ENCODE measurements at regions not wholly inside any gene's neighbourhood (a gene's known extent, or its start where the extent isn't known, plus 50 kb on each side); places are given as distances from the start of the nearest gene placed in this dataset.

DNA sequence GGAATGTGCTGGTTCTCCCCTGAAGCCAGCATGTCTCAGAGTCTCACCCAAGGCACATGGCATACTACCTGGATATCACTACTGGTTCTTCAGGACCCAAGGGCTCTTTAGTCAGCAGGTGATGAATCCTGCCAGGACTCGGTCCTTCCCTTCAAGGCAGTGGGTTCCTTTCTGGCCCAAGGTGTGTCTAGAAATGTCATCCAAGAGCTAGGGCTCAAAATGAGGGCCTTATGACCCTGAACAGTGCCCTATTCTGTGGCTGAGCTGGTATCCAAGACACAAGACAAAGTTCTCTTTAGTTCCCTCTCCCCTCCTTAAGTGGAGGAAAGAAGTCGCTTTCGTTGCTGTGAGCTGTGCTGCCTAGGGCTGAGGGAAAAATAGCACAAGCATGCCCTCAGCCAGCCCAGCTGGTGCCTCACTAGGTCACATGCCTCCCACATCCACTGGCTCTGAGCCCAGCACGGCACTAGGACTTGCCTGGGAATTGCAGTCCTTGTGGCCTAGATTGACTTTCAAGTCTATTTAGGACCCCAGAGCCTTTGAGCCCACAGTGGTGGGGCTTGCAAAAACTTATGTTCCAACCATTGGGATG, 106.0 kb downstream of the BMS1 start:
- ChIA-PET SMC1A (ENCODE audit: uncharacterized antibody, unreplicated experiment) (no interaction called here), RAD21 (ENCODE audit: unreplicated experiment) (no interaction called here), POLR2A (no interaction called here), CTCF (no interaction called here)
- H3K4me3 ChIP-seq, result no peak overlapping the region
- H3K4me1 ChIP-seq (ENCODE audit: control insufficient read depth, insufficient read depth, low read length), result no peaks in the 10 kb centered on the region
- no peak overlapping the region for H3K4me2 ChIP-seq (ENCODE audit: control insufficient read depth, insufficient read depth)
- in situ Hi-C loops (cut with MboI), result no loop called here
- no TSS peak for BruUV-seq (replicated peaks)
- intact Hi-C loops (cut with micrococcal nuclease; ENCODE audit: unreplicated experiment), result no loop called here
- H3K27ac ChIP-seq (ENCODE audit: control insufficient read depth, insufficient read depth), result no peak overlapping the region
- H2AFZ ChIP-seq (ENCODE audit: control insufficient read depth, low read depth, low read length), result no peak overlapping the region
- H4K20me1 ChIP-seq (ENCODE audit: control insufficient read depth, insufficient read depth), result no peaks in the 10 kb centered on the region
- ATAC-seq, result no peak
- 0% methylated on average over 4 of the region's 4 CpGs for WGBS (ENCODE audit: insufficient coverage, insufficient replicate concordance, low lambda C conversion rate, missing lambda C conversion rate)
- TF ChIP-seq, protein P1, sequence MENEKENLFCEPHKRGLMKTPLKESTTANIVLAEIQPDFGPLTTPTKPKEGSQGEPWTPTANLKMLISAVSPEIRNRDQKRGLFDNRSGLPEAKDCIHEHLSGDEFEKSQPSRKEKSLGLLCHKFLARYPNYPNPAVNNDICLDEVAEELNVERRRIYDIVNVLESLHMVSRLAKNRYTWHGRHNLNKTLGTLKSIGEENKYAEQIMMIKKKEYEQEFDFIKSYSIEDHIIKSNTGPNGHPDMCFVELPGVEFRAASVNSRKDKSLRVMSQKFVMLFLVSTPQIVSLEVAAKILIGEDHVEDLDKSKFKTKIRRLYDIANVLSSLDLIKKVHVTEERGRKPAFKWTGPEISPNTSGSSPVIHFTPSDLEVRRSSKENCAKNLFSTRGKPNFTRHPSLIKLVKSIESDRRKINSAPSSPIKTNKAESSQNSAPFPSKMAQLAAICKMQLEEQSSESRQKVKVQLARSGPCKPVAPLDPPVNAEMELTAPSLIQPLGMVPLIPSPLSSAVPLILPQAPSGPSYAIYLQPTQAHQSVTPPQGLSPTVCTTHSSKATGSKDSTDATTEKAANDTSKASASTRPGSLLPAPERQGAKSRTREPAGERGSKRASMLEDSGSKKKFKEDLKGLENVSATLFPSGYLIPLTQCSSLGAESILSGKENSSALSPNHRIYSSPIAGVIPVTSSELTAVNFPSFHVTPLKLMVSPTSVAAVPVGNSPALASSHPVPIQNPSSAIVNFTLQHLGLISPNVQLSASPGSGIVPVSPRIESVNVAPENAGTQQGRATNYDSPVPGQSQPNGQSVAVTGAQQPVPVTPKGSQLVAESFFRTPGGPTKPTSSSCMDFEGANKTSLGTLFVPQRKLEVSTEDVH (IDR thresholded peaks at IDR 0.05; ENCODE audit: low read depth, partially characterized antibody), result no peak
- TF ChIP-seq NR2C1 (IDR thresholded peaks at IDR 0.05) (no peak), NFYB (IDR thresholded peaks at IDR 0.05; ENCODE audit: insufficient read depth, low read depth, low read length) (no peak), SUZ12 (IDR thresholded peaks at IDR 0.05; ENCODE audit: unreplicated experiment) (no peak), JUND (IDR thresholded peaks at IDR 0.05; ENCODE audit: low read depth, low read length) (no peak), EED (IDR thresholded peaks at IDR 0.05; ENCODE audit: low read depth) (no peak), USF2 (IDR thresholded peaks at IDR 0.05; ENCODE audit: borderline replicate concordance, low read depth, low read length) (no peak), ESRRA (IDR thresholded peaks at IDR 0.05; ENCODE audit: low read length) (no peak)
- TF ChIP-seq, protein P2, sequence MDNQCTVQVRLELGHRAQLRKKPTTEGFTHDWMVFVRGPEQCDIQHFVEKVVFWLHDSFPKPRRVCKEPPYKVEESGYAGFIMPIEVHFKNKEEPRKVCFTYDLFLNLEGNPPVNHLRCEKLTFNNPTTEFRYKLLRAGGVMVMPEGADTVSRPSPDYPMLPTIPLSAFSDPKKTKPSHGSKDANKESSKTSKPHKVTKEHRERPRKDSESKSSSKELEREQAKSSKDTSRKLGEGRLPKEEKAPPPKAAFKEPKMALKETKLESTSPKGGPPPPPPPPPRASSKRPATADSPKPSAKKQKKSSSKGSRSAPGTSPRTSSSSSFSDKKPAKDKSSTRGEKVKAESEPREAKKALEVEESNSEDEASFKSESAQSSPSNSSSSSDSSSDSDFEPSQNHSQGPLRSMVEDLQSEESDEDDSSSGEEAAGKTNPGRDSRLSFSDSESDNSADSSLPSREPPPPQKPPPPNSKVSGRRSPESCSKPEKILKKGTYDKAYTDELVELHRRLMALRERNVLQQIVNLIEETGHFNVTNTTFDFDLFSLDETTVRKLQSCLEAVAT (IDR thresholded peaks at IDR 0.05), result no peak
- TF ChIP-seq, protein P3, sequence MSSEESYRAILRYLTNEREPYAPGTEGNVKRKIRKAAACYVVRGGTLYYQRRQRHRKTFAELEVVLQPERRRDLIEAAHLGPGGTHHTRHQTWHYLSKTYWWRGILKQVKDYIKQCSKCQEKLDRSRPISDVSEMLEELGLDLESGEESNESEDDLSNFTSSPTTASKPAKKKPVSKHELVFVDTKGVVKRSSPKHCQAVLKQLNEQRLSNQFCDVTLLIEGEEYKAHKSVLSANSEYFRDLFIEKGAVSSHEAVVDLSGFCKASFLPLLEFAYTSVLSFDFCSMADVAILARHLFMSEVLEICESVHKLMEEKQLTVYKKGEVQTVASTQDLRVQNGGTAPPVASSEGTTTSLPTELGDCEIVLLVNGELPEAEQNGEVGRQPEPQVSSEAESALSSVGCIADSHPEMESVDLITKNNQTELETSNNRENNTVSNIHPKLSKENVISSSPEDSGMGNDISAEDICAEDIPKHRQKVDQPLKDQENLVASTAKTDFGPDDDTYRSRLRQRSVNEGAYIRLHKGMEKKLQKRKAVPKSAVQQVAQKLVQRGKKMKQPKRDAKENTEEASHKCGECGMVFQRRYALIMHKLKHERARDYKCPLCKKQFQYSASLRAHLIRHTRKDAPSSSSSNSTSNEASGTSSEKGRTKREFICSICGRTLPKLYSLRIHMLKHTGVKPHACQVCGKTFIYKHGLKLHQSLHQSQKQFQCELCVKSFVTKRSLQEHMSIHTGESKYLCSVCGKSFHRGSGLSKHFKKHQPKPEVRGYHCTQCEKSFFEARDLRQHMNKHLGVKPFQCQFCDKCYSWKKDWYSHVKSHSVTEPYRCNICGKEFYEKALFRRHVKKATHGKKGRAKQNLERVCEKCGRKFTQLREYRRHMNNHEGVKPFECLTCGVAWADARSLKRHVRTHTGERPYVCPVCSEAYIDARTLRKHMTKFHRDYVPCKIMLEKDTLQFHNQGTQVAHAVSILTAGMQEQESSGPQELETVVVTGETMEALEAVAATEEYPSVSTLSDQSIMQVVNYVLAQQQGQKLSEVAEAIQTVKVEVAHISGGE (CRISPR knock-in tag; IDR thresholded peaks at IDR 0.05), result no peak
- TF ChIP-seq, protein P4, sequence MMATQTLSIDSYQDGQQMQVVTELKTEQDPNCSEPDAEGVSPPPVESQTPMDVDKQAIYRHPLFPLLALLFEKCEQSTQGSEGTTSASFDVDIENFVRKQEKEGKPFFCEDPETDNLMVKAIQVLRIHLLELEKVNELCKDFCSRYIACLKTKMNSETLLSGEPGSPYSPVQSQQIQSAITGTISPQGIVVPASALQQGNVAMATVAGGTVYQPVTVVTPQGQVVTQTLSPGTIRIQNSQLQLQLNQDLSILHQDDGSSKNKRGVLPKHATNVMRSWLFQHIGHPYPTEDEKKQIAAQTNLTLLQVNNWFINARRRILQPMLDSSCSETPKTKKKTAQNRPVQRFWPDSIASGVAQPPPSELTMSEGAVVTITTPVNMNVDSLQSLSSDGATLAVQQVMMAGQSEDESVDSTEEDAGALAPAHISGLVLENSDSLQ (IDR thresholded peaks at IDR 0.05), result no peak
- no peaks in the 10 kb centered on the region for H3K79me2 ChIP-seq (ENCODE audit: control insufficient read depth, insufficient read depth, low read length)
- no peak for FAIRE-seq
- DNase-seq (ENCODE audit: low read depth, low spot score), result no peak
- no peak overlapping the region for H3K9ac ChIP-seq (ENCODE audit: control insufficient read depth, insufficient read depth, low read length)
- H3K27me3 ChIP-seq (replicated peaks in 1 of 2; ENCODE audit: control insufficient read depth in 2 of 2, insufficient read depth in 2 of 2, low read length in 1 of 2), result no peaks in the 10 kb centered on the region
- no peaks in the 10 kb centered on the region for H3K36me3 ChIP-seq (ENCODE audit: control insufficient read depth in 2 of 2, insufficient read depth in 2 of 2, low read length in 1 of 2)
- H3K9me3 ChIP-seq (replicated peaks; ENCODE audit: control insufficient read depth, insufficient read depth, low read length), result no peaks in the 10 kb centered on the region; the same call in 2 of the 3 replicates

All from GM12878 (cell line).